ENCODE measurements at regions not wholly inside any gene's neighbourhood (a gene's known extent, or its start where the extent isn't known, plus 50 kb on each side); places are given as distances from the start of the nearest gene placed in this dataset.

- Histone ChIP-seq H3K4me3 (ENCODE audit: low read length in 2 of 2) (no peak overlapping the region), H3K27ac (ENCODE audit: low read depth in 1 of 2, low read length in 1 of 2) (no peak overlapping the region), H3K27me3 (ENCODE audit: control insufficient read depth in 2 of 2, insufficient read depth in 1 of 2, low read length in 1 of 2) (no peaks in the 10 kb centered on the region), H3K4me1 (ENCODE audit: control insufficient read depth in 2 of 2, insufficient read depth in 2 of 2, low read length in 2 of 2) (peaks cover 0 to 16% of the 10 kb centered on the region in 2 donors), H3K36me3 (ENCODE audit: control insufficient read depth in 2 of 2, insufficient read depth in 2 of 2, low read length in 1 of 2) (no peaks in the 10 kb centered on the region), H3K9me3 (ENCODE audit: control insufficient read depth in 2 of 2, insufficient read depth in 1 of 2, low read length in 1 of 2) (no peaks in the 10 kb centered on the region)
- 88% methylated on average over 13 of the region's 13 CpGs for WGBS
- DNase-seq (ENCODE audit: low read depth in 6 of 9, low spot score in 9 of 9), result no peak
Measured at GRCh38 chr2:120960770-120961366, 225.2 kb downstream of the GLI2 start.

- no peak overlapping the region for H3K27ac ChIP-seq (ENCODE audit: low read depth in 1 of 2, low read length in 1 of 2)
- DNase-seq (ENCODE audit: low read depth in 6 of 9, low spot score in 9 of 9), result no peak
- H3K27me3 ChIP-seq (ENCODE audit: control insufficient read depth in 2 of 2, insufficient read depth in 1 of 2, low read length in 1 of 2), result no peaks in the 10 kb centered on the region
- no peak overlapping the region for H3K4me3 ChIP-seq (ENCODE audit: low read length in 2 of 2)
- WGBS, result 79% methylated on average over 11 of the region's 11 CpGs
- no peaks in the 10 kb centered on the region for H3K9me3 ChIP-seq (ENCODE audit: control insufficient read depth in 2 of 2, insufficient read depth in 1 of 2, low read length in 1 of 2)
- H3K4me1 ChIP-seq (ENCODE audit: control insufficient read depth in 2 of 2, insufficient read depth in 2 of 2, low read length in 2 of 2), result peaks cover 0 to 16% of the 10 kb centered on the region in 2 donors
- H3K36me3 ChIP-seq (ENCODE audit: control insufficient read depth in 2 of 2, insufficient read depth in 2 of 2, low read length in 1 of 2), result no peaks in the 10 kb centered on the region
Measured at GRCh38 chr2:120961396-120961795, 225.7 kb downstream of the GLI2 start.

DNA sequence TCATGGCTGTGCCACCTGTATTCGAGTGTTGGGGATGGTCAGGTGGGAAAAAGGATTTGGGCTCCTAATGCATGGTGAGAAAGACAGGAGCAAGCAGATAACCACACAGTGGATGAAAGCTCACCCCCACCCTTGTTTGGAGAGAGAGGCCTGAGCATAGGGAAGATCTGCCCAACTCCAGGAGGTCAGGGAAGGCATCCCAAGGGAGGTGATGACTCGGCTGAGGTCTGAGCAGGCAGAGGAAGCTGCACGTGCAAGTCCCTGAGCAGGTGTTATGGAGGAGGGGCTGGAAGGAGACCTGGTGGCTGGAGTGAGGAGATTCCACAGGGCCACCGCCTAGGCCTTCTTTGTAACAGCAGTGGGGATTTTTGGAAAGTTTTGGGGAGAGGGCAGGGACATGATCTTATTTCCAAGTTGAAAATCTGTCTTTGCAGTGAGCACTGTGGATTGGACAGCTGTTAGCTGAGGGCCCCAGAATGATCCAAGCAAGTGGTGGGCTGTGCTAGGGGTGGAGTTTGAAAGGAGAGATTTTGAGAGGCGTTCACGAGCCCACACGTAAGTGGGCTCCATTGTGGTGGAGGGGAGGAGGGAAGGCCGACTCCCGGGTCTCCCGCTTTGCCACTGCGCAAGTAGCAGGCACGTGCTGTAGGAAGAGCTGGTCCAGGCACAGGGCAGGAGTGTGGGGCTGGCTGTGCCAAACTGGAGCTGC is 228.5 kb downstream of the GLI2 start:
- H3K4me1 ChIP-seq (ENCODE audit: control insufficient read depth in 2 of 2, insufficient read depth in 2 of 2, low read length in 2 of 2), result peaks cover 0 to 7% of the 10 kb centered on the region in 2 donors
- H3K27ac ChIP-seq (ENCODE audit: low read depth in 1 of 2, low read length in 1 of 2), result no peak overlapping the region
- H3K36me3 ChIP-seq (ENCODE audit: control insufficient read depth in 2 of 2, insufficient read depth in 2 of 2, low read length in 1 of 2), result no peaks in the 10 kb centered on the region
- WGBS, result 92% methylated on average over 12 of the region's 12 CpGs
- no peak for DNase-seq (ENCODE audit: low read depth in 6 of 9, low spot score in 9 of 9)
- no peak overlapping the region for H3K4me3 ChIP-seq (ENCODE audit: low read length in 2 of 2)
- H3K27me3 ChIP-seq (ENCODE audit: control insufficient read depth in 2 of 2, insufficient read depth in 1 of 2, low read length in 1 of 2), result no peaks in the 10 kb centered on the region
- no peaks in the 10 kb centered on the region for H3K9me3 ChIP-seq (ENCODE audit: control insufficient read depth in 2 of 2, insufficient read depth in 1 of 2, low read length in 1 of 2)

DNA sequence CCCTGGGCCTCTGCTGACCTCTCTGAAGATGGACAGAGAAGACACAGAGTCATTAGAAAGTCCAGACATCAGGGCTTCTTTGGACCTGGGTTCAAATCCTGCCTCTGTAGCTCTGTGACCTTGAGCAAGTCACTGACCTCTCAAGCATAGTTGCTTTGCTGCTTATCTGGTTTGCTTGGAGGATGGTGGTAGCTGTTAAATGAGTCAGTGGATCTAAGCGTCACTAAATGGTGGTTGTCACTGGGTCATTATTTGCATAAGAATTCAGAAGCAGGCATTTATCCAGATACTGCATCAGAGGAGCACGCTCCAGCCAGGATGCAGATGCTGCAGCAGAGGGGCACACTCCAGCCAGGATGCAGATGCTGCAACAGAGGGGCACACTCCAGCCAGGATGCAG is 229.2 kb downstream of the GLI2 start:
- H3K9me3 ChIP-seq (ENCODE audit: control insufficient read depth in 2 of 2, insufficient read depth in 1 of 2, low read length in 1 of 2), result no peaks in the 10 kb centered on the region
- 94% methylated on average over 2 of the region's 2 CpGs for WGBS
- H3K4me1 ChIP-seq (ENCODE audit: control insufficient read depth in 2 of 2, insufficient read depth in 2 of 2, low read length in 2 of 2), result peaks cover 0 to 7% of the 10 kb centered on the region in 2 donors
- H3K27me3 ChIP-seq (ENCODE audit: control insufficient read depth in 2 of 2, insufficient read depth in 1 of 2, low read length in 1 of 2), result no peaks in the 10 kb centered on the region
- H3K36me3 ChIP-seq (ENCODE audit: control insufficient read depth in 2 of 2, insufficient read depth in 2 of 2, low read length in 1 of 2), result no peaks in the 10 kb centered on the region
- no peak overlapping the region for H3K4me3 ChIP-seq (ENCODE audit: low read length in 2 of 2)
- no peak overlapping the region for H3K27ac ChIP-seq (ENCODE audit: low read depth in 1 of 2, low read length in 1 of 2)
- DNase-seq (ENCODE audit: low read depth in 6 of 9, low spot score in 9 of 9), result no peak

DNA sequence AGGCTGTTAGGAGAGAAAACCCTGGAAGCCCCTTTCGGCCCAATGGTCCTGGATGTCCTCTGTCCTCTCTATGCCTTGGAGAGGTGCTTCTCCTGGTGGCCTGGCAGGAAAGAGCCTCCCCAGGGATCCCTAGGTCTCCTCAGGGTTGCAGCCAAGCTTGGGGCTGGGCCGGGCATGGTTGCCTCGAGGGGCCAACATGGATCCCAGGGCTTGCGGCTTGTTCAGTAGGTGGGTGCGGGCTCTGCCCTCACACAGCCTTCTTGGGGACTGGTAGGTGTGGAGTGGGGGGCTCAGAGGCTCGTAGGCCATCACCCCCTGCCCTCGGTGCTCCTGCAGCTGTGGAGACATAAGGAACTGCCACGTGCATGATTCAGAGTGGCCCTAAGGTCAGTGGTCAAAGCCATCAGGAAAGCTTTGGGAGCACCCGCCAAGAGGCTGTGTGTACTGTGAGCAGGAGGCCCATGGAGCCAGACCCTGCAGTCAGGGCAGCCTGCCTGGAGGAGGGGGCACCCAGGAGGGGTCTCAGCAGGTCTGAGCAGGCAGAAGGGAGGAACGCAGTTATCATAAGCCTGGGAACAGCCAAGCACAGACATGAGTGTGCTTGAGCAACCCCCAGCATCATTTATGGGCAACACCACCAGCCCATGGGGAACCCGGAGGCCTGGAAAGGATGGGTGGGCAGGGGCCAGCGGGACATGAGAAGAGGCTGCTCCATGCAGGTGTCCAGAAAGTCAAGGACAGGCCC is 231.0 kb downstream of the GLI2 start:
- 97% methylated on average over 12 of the region's 12 CpGs for WGBS
- Histone ChIP-seq H3K9me3 (ENCODE audit: control insufficient read depth in 2 of 2, insufficient read depth in 1 of 2, low read length in 1 of 2) (no peaks in the 10 kb centered on the region), H3K36me3 (ENCODE audit: control insufficient read depth in 2 of 2, insufficient read depth in 2 of 2, low read length in 1 of 2) (no peaks in the 10 kb centered on the region), H3K4me3 (ENCODE audit: low read length in 2 of 2) (no peak overlapping the region), H3K27ac (ENCODE audit: low read depth in 1 of 2, low read length in 1 of 2) (no peak overlapping the region), H3K27me3 (ENCODE audit: control insufficient read depth in 2 of 2, insufficient read depth in 1 of 2, low read length in 1 of 2) (no peaks in the 10 kb centered on the region), H3K4me1 (ENCODE audit: control insufficient read depth in 2 of 2, insufficient read depth in 2 of 2, low read length in 2 of 2) (peaks cover 0 to 4% of the 10 kb centered on the region in 2 donors)
- no peak for DNase-seq (ENCODE audit: low read depth in 6 of 9, low spot score in 9 of 9)

- WGBS, result 94% methylated on average over 30 of the region's 30 CpGs
- no peaks in the 10 kb centered on the region for H3K9me3 ChIP-seq (ENCODE audit: control insufficient read depth in 2 of 2, insufficient read depth in 1 of 2, low read length in 1 of 2)
- no peak for DNase-seq (ENCODE audit: low read depth in 6 of 9, low spot score in 9 of 9)
- H3K27ac ChIP-seq (ENCODE audit: low read depth in 1 of 2, low read length in 1 of 2), result no peak overlapping the region
- no peaks in the 10 kb centered on the region for H3K36me3 ChIP-seq (ENCODE audit: control insufficient read depth in 2 of 2, insufficient read depth in 2 of 2, low read length in 1 of 2)
- H3K4me1 ChIP-seq (ENCODE audit: control insufficient read depth in 2 of 2, insufficient read depth in 2 of 2, low read length in 2 of 2), result peaks cover 0 to 4% of the 10 kb centered on the region in 2 donors
- no peak overlapping the region for H3K4me3 ChIP-seq (ENCODE audit: low read length in 2 of 2)
- H3K27me3 ChIP-seq (ENCODE audit: control insufficient read depth in 2 of 2, insufficient read depth in 1 of 2, low read length in 1 of 2), result no peaks in the 10 kb centered on the region
Measured at GRCh38 chr2:120968307-120969015, 232.8 kb downstream of the GLI2 start.

DNA sequence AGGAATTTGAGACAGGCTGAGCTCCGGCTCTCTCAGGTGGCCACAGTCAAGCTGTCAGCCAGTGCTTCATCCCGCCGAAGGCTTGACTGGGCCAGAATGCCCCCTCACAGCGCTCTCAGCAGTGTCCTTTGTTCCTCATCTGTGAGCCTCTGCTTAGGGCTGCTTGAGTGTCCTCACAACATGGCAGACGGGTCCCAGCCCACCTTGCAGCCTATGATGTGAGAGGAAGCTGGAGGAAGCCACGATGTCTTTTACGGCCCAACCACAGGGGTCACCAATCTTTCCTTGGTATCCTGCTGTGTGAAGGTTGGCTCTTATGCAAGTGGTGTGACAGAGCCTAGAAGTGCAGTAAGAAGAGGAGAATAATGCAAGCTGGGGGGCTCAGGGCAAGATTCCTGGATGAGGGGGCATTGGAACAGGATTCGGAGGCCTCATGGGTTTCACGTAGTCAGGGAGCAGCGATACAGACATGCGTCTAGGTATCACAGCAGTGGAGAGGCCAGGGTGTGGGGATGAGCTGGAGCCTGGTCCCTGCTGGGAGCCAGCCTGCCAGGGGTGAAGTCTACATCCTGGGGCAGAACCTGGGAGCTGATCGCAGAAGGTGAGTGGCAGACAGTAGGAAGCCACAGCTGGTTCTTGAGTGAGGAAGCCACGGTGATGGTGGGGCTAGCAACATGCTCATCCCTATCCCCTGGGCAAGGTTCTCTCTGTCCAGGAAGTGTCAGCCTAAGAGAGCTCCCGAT is 234.1 kb downstream of the GLI2 start:
- no peaks in the 10 kb centered on the region for H3K4me1 ChIP-seq (ENCODE audit: control insufficient read depth in 2 of 2, insufficient read depth in 2 of 2, low read length in 2 of 2)
- H3K4me3 ChIP-seq (ENCODE audit: low read length in 2 of 2), result no peak overlapping the region
- H3K9me3 ChIP-seq (ENCODE audit: control insufficient read depth in 2 of 2, insufficient read depth in 1 of 2, low read length in 1 of 2), result no peaks in the 10 kb centered on the region
- no peak for DNase-seq (ENCODE audit: low read depth in 6 of 9, low spot score in 9 of 9)
- H3K27me3 ChIP-seq (ENCODE audit: control insufficient read depth in 2 of 2, insufficient read depth in 1 of 2, low read length in 1 of 2), result no peaks in the 10 kb centered on the region
- 88% methylated on average over 14 of the region's 14 CpGs for WGBS
- H3K36me3 ChIP-seq (ENCODE audit: control insufficient read depth in 2 of 2, insufficient read depth in 2 of 2, low read length in 1 of 2), result no peaks in the 10 kb centered on the region
- no peak overlapping the region for H3K27ac ChIP-seq (ENCODE audit: low read depth in 1 of 2, low read length in 1 of 2)

- H3K27ac ChIP-seq (ENCODE audit: low read depth in 1 of 2, low read length in 1 of 2), result no peak overlapping the region
- no peak overlapping the region for H3K4me3 ChIP-seq (ENCODE audit: low read length in 2 of 2)
- no peaks in the 10 kb centered on the region for H3K4me1 ChIP-seq (ENCODE audit: control insufficient read depth in 2 of 2, insufficient read depth in 2 of 2, low read length in 2 of 2)
- H3K27me3 ChIP-seq (ENCODE audit: control insufficient read depth in 2 of 2, insufficient read depth in 1 of 2, low read length in 1 of 2), result no peaks in the 10 kb centered on the region
- no peak for DNase-seq (ENCODE audit: low read depth in 6 of 9, low spot score in 9 of 9)
- H3K9me3 ChIP-seq (ENCODE audit: control insufficient read depth in 2 of 2, insufficient read depth in 1 of 2, low read length in 1 of 2), result no peaks in the 10 kb centered on the region
- WGBS, result 98% methylated on average over 12 of the region's 12 CpGs
- no peaks in the 10 kb centered on the region for H3K36me3 ChIP-seq (ENCODE audit: control insufficient read depth in 2 of 2, insufficient read depth in 2 of 2, low read length in 1 of 2)
Measured at GRCh38 chr2:120971866-120972265, 236.2 kb downstream of the GLI2 start.

Measured in thymus (tissue), 11 donors.